ENCODE measurements at regions not wholly inside any gene's neighbourhood (a gene's known extent, or its start where the extent isn't known, plus 50 kb on each side); places are given as distances from the start of the nearest gene placed in this dataset.

DNA sequence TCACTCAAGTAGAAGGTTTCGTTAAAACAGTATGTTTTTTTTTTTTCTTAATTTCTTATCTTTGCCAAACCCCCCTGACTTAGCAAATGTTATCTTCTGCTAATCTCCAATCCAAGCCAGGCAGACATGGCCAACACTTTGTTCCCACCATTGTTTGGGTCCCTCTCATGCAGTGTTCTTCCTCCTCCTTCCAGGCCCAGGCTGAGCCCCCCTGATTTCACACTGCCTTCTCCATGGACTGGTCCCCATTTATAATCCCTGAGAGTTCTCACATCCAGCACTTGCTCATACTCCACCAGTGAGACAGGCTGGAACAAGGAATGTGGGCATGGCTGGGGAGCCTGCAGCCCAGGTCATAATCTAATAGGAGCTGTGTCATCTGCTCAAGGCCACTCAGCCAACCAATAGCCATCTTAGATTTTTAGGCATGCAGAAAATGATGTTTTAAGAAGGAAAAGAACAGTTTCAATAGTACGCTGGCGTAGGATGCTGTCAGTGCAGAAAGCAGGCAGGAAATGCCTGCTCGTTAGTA, 238.4 kb upstream of the CCDC196 start:
- ATAC-seq (ENCODE audit: low FRiP score in 2 of 2), result no peak
- H3K4me1 ChIP-seq, result no peaks in the 10 kb centered on the region
- H3K9me3 ChIP-seq, result no peaks in the 10 kb centered on the region
- TF ChIP-seq EP300 (IDR thresholded peaks at IDR 0.05) (no peak), POLR2A (IDR thresholded peaks at IDR 0.05) (no peak), POLR2AphosphoS5 (IDR thresholded peaks at IDR 0.05) (no peak), CTCF (IDR thresholded peaks at IDR 0.05) (no peak)
- DNase-seq, result no peak
- H3K27me3 ChIP-seq, result no peaks in the 10 kb centered on the region
- no peak overlapping the region for H3K27ac ChIP-seq
- H3K4me3 ChIP-seq, result no peak overlapping the region
- 51 to 77% methylated on average over 4 of the region's 4 CpGs for WGBS, 2 donors
- H3K36me3 ChIP-seq, result no peaks in the 10 kb centered on the region

DNA sequence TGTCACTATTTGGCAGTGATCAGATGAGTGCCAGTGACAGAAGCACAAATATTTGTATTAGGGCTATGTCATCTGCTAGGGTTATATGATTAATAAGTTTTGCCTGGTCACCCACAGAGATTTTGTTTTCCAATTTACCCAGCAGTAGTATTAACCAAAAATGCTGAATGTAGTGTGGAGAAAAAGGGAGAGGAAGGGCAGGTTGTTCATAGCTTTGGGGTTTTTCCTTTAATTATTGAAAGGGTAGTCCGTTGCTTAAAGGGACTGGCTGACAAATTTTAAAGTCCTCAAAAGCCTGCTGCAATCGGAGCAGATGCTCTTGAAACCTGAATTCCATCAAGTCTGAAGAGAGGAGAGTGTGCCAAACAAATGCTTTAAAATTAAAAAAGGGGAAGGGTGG, 237.9 kb upstream of the CCDC196 start:
- Histone ChIP-seq H3K36me3 (no peaks in the 10 kb centered on the region), H3K27me3 (no peaks in the 10 kb centered on the region), H3K27ac (no peak overlapping the region), H3K4me1 (no peaks in the 10 kb centered on the region), H3K4me3 (no peak overlapping the region), H3K9me3 (no peaks in the 10 kb centered on the region)
- DNase-seq (no peak), ATAC-seq (ENCODE audit: low FRiP score in 2 of 2) (no peak)
- TF ChIP-seq POLR2A (IDR thresholded peaks at IDR 0.05) (no peak), POLR2AphosphoS5 (IDR thresholded peaks at IDR 0.05) (no peak), EP300 (IDR thresholded peaks at IDR 0.05) (no peak), CTCF (IDR thresholded peaks at IDR 0.05) (no peak)
- WGBS, 2 donors, result 36 to 45% methylated on average over 2 of the region's 2 CpGs

- no peak for DNase-seq
- no peaks in the 10 kb centered on the region for H3K4me1 ChIP-seq
- WGBS, 2 donors, result 80 to 88% methylated on average over 3 of the region's 3 CpGs
- no peak overlapping the region for H3K4me3 ChIP-seq
- no peaks in the 10 kb centered on the region for H3K27me3 ChIP-seq
- TF ChIP-seq CTCF (IDR thresholded peaks at IDR 0.05), result no peak
- no peak for TF ChIP-seq EP300 (IDR thresholded peaks at IDR 0.05)
- TF ChIP-seq POLR2A (IDR thresholded peaks at IDR 0.05), result no peak
- no peak for TF ChIP-seq POLR2AphosphoS5 (IDR thresholded peaks at IDR 0.05)
- no peaks in the 10 kb centered on the region for H3K9me3 ChIP-seq
- no peak overlapping the region for H3K27ac ChIP-seq
- ATAC-seq (ENCODE audit: low FRiP score in 2 of 2), result no peak
- no peaks in the 10 kb centered on the region for H3K36me3 ChIP-seq
Observed at GRCh38 chr14:66249544-66249943, 236.6 kb upstream of the CCDC196 start.

- H3K36me3 ChIP-seq, result no peaks in the 10 kb centered on the region
- 70 to 72% methylated on average over 3 of the region's 3 CpGs for WGBS, 2 donors
- no peak for DNase-seq
- H3K4me3 ChIP-seq, result no peak overlapping the region
- no peaks in the 10 kb centered on the region for H3K4me1 ChIP-seq
- no peak for ATAC-seq (ENCODE audit: low FRiP score in 2 of 2)
- no peaks in the 10 kb centered on the region for H3K27me3 ChIP-seq
- no peaks in the 10 kb centered on the region for H3K9me3 ChIP-seq
- no peak overlapping the region for H3K27ac ChIP-seq
- TF ChIP-seq POLR2AphosphoS5 (IDR thresholded peaks at IDR 0.05) (no peak), POLR2A (IDR thresholded peaks at IDR 0.05) (no peak), CTCF (IDR thresholded peaks at IDR 0.05) (no peak), EP300 (IDR thresholded peaks at IDR 0.05) (no peak)
Observed at GRCh38 chr14:66254038-66254437, 232.1 kb upstream of the CCDC196 start.

DNA sequence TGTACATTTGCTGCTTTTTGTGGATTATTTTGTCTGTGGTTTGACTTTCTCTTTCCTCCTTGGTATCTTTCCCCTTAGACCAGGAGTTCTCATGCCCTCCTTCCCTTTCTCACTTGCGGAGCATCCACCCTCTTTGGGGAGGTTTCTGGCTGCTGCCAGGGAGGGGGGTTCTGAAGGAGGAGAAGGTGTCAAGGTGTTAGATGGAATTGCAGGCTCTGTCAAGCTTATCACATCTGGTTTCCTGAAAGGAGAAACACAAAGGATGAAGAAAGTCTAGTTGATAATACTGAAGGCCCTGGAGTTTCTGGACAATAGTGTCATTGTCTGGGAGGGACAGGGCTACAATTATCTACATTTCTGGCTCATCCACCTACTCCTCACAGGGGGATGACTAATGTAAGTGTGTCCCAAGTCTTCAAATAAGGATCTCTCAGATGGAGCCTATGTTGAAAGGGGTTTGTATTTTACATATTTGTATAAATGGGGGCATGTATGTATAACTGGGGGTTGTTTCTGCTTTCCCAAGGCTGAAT, 217.3 kb upstream of the CCDC196 start:
- H3K27me3 ChIP-seq, result no peaks in the 10 kb centered on the region
- H3K9me3 ChIP-seq, result no peaks in the 10 kb centered on the region
- 84 to 100% methylated on average over 1 of the region's 1 CpG for WGBS, 2 donors
- TF ChIP-seq POLR2AphosphoS5 (IDR thresholded peaks at IDR 0.05) (no peak), EP300 (IDR thresholded peaks at IDR 0.05) (no peak), CTCF (IDR thresholded peaks at IDR 0.05) (no peak), POLR2A (IDR thresholded peaks at IDR 0.05) (no peak)
- no peaks in the 10 kb centered on the region for H3K4me1 ChIP-seq
- H3K36me3 ChIP-seq, result no peaks in the 10 kb centered on the region
- H3K4me3 ChIP-seq, result no peak overlapping the region
- no peak for DNase-seq
- no peak overlapping the region for H3K27ac ChIP-seq
- no peak for ATAC-seq (ENCODE audit: low FRiP score in 2 of 2)
